ENCODE measurements at regions not wholly inside any gene's neighbourhood (a gene's known extent, or its start where the extent isn't known, plus 50 kb on each side); places are given as distances from the start of the nearest gene placed in this dataset.
"Not testable (repeated sequence)": the region's sequence is repeated elsewhere in the genome, so short reads cannot be mapped to it uniquely, and the experiment has no call there.

DNA sequence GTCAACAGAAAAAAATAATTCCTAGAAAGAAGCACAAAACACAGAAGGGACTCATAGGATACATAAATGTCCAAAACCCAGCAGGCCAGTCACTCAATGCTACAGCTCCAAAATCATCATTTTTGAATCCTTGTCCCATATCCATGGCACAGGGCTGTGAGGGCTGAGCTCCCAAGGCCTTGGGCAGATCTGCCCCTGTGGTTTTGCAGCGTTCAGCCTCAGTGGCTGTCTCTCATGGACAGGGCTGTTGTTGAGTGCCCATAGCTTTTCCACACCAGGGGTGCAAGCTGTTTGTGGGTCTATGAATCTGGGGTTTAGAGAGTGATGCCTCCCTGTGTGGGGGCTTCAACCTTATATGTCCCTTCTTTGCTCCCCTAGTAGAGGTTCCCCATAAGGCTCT, 243.2 kb downstream of the CWH43 start:
- DNase-seq, result not testable (repeated sequence)

DNA sequence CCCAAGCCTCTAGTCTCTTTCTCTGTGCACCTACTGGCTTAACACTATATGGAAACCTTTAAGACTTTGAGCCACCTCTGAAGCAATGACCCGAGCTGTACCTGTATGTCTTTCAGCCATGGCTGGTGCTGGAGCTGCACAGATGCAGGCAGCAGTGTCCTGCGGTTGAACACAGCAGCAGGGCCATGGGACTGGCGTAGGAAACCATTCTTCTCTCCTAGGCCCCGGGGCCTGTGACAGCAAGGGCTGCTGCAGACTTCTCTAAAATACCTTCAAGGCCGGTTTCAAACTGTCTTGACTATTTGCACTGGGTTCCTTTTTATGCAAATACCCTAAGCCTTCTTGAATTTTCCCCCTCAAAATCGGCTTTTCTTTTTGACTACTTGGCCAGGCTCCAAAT, 243.6 kb downstream of the CWH43 start:
- DNase-seq, result not testable (repeated sequence)

DNA sequence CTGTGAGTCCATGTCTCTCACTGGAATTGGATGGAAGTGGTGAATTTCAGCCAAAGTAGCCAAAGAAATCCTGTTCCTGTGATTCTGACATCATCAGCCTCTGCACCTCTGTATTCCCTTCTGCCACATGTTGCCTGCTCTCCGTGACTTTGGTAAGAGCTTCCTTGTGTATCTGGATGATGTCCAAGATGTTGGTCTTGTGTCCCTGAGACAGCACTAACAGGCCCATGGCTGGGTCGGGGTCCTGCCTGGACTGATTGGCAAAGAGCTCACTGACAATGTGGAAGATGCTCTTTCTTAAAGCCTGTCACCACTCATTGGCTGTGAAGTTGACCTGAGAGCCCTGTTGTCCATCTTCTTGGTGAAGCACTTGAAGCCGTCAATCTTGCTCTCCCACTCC, 247.3 kb downstream of the CWH43 start:
- not testable (repeated sequence) for DNase-seq

DNA sequence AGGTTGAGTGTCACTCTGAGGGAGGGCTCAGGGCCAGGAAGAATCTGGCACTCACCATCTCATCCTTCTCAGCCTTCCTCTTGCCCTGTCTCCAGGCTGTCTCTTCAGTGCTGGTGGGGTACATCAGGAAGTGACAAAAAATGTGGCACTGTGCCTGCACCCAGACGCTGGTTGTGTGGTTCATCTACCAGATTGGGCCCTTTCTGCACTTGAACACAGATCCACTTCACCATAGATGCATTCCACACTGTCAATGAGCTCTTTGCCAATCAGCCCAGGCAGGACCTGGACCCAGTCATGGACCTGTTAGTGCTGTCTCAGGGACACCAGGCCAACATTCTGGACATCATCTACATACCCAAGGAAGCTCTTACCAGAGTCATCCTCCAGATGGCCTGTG, 247.7 kb downstream of the CWH43 start:
- not testable (repeated sequence) for DNase-seq

DNA sequence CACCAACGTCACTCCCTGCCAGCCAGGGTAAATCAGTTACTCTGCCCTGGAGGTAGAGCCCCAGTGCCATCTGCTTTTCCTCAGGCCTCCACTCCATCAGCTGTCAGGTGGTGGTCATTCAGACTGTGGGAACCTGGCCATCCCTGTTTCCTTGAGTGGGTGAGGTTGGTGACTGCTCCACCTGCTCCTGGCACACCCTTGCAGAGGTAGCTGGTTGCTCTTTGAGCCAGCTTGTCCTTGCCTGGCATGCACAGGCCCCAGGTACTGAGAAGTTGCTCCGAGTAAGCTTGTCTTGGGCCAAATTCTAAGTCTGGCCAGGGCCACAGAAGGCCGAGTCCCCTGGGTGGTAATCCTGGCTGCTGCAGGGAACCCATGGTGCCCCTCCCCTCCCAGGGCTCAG, 248.3 kb downstream of the CWH43 start:
- DNase-seq, result not testable (repeated sequence)

DNA sequence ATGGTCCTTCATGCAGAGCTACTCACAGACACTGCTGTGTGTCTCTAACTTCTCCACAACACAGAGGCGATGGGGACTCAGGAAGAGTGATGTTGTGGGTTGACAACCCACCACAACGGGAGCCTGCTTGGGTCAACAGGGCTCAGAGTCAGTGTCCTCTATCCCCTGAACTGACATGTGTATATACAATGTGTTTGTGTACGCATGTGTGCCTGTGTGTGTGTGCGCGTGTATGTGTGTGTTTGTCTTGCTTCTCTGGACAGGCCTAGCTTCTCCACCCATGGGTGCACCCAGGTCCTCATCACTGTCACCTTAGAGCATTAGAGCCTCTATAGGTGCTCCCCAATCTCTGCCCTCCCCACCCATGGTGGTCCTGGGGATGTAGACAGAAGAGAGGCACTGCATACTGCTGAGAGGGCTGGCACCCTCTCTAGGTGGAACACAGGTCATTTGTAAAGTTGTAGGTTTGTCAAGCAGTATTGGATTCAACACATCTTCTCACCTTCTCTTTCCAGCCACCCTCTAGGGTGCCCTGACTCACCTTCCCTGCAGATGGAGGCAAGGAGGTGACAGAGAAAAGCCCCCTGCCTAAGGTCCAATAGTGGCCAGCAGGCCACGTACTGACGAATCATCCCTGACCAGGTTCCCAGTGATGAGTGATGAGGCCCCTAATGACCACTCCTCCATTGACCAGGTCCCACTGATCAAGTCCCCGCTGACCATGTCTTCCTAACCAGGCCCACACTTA, 249.5 kb downstream of the CWH43 start:
- DNase-seq, result not testable (repeated sequence)

DNA sequence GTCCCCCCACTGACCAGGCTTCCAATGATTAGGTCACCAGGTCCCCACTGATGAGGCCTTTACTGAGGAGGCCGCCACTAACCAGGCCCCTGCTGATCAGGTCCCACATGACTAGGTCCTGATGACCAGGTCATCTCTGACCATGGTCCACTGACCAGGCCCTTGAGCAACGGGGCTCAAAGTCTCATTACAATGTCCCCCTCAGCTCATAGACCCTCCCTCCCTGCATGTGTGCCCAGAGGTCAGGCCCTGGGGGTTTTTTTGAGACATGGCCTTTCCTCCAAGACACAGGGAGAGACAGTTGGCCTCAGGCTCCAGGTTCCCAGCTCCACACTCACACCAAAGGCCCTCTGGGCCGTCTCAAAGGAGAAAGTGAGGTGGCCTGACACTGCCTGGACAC, 250.4 kb downstream of the CWH43 start:
- DNase-seq, result not testable (repeated sequence)

DNA sequence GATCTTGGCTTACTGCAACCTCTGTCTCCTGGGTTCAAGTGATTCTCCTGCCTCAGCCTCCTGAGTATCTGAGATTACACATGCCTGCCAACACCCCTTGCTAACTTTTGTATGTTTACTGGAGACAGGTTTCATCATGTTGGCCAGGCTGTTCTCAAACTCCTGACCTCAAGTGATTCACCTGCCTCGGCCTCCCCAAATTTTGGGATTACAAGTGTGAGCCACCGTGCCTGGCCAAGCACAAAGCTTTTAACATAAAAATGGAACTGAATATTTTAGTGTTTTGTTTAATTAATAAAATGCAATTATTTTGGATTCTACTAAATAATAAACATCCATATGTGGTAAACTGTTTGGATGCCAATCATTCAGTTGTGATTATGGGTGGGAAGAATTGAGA, 255.2 kb downstream of the CWH43 start:
- not testable (repeated sequence) for DNase-seq

DNA sequence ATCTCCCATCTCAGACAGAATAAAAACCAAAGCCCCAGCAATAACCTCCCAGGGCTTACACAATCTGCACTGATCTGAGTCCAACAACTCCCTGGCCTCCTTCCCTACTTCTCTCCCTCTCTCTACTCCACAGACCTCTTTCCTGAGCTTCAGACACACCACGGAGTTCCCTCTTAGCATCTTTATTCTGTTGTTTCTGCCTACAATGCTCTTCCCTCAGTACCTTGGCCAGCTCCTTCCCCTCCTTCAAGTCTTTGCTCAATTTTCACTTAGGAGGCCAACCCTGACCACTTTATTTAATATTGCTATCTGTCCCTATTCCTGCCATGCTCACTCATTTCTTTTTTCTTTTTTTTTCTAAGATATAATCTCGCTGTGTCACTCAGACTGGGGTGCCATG, 276.7 kb downstream of the CWH43 start:
- DNase-seq, result not testable (repeated sequence)

DNA sequence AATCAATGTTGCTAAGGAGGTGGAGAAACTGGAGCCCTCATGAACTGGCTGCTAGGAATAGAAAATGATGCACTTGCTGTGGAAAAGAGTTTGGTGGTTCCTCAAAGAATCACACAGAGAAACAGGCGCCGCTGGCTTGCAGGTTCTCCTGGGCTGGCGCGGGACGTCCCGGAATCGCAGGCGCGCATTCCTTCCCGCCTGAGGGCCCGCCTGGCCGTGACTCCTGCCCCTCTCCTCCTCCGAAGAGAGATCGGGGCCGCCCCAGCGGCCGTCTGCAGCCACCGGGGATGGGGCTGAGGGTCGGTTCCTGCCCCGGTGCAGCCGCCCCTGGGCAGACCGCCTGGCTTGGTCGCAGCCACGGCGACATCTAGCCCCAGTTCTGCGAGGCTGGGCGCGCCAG, 284.4 kb downstream of the CWH43 start:
- not testable (repeated sequence) for DNase-seq

DNA sequence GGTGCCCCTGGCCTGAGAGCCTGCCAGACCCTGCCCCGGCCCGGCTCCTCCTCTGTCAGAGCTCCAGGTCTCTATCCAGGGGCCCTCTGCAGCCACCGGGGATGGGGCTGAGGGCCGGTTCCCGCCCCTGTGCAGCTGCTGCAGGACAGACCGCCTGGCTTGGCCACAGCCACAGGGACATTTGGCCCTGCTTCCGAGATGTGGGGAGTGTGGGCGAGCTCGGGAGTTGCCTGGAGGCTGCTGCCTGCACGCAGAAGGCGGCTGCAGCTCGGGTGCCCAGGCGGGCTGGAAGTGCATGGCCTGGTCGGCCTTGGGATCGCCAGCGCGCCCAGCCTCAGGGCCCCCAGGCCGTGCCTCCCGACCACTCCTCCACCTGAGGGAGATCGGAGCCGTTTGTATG, 284.8 kb downstream of the CWH43 start:
- not testable (repeated sequence) for DNase-seq

DNA sequence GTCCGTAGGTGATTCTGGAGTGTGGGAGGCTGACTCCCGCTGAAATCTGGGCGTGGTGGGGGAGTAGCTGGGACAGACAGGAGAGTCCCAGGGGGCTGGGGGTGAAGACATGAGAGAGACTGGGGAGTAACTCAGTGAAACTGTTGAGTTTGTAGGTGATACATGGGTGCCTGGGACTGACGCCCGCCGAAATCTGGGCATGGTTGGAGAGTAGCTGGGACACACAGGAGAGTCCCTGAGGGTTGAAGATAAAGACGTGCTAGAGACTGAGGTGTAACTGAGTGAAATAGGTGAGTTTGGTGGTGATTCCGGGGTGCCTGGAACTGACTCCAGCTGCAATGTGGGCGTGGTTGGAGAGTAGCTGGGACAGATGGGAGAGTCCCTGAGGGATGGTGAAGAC, 299.8 kb downstream of the CWH43 start:
- DNase-seq, result not testable (repeated sequence)

DNA sequence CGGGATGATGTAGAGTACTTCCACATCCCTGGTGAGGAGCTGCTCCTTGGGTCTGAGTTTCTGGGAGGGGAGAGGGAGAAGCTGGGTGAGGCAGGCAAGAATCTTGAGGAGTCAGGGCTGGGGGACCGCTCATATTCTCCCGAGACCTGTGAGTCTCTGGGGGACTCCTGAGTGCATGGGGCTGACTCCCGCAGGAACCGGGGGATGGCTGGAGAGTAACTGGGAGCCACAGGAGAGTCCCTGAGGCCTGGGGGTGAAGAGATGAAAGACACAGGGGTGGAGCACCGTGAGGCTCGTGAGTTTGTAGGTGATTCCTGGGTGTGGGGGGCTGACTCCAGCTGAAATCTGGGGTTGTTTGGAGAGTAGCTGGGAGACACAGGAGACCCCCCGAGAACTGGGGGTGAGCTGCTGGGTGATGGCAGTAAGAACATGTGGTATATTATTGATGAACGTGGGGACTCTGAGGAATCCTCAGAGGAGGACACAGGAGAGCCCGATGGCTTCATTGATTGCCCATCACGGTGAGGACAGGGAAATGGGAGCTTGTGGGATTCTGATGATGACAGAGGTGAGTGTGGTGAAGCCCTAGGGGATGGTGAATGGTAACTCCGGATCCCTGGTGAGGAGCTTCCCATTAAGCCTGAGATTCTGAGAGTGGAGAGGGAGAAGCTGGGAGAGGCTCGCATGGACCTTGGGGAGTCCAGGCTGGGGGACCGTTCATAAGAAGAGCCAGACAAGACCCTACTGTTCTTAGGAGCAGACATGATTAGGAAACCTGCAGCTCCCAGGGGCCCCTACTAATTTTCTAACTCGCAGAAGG, 301.1 kb downstream of the CWH43 start:
- DNase-seq, result not testable (repeated sequence)

DNA sequence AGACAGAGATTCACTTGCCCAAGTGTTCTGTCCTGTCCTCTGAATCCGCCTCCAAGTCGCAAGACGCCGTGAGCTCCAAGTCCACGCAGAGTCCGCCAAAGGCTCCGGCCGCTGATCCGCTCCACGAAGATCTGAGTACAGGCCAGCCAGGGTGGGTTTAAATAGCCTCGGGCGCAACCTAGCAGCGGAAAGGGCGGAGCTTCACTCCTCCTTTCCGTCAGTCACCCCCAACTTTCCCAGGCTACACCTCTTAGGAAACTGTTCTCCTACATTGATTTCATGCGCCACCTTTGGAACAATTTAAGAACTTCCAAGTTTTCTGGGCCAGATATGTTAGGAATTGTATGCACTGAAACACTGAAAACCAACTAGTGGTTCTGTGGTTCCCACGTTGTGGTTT, 301.8 kb downstream of the CWH43 start:
- DNase-seq, result not testable (repeated sequence)

DNA sequence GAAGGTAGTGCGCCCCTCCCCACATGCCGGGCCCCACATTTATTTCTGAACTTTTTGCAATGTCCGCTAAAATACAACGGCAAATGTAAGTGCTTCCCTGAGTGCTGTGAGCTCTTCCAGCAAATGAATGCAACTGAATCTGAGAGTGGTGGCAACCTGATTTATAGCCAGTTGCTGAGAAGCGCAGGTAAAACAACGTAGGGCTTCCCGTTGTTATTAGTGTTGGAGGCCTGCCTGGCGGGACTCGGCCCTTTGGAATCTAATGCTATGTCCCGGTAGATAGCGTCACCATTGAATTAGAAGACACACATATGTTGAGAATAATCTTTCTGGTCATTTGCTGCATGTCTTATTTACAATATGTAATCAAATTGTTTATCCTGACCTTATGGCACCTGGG, 302.7 kb downstream of the CWH43 start:
- not testable (repeated sequence) for DNase-seq

DNA sequence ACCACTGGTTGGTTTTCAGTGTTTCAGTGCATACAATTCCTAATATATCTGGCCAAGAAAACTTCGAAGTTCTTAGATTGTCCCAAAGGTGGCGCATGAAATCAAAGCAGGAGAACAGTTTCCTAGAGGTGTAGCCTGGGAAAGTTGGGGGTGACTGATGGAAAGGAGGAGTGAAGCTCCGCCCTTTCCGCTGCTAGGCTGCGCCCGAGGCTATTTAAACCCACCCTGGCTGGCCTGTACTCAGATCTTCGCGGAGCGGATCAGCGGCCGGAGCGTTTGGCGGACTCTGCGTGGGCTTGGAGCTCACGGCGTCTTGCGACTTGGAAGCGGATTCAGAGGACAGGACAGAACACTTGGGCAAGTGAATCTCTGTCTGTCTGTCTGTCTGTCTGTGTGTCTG, 328.7 kb downstream of the CWH43 start:
- not testable (repeated sequence) for DNase-seq

DNA sequence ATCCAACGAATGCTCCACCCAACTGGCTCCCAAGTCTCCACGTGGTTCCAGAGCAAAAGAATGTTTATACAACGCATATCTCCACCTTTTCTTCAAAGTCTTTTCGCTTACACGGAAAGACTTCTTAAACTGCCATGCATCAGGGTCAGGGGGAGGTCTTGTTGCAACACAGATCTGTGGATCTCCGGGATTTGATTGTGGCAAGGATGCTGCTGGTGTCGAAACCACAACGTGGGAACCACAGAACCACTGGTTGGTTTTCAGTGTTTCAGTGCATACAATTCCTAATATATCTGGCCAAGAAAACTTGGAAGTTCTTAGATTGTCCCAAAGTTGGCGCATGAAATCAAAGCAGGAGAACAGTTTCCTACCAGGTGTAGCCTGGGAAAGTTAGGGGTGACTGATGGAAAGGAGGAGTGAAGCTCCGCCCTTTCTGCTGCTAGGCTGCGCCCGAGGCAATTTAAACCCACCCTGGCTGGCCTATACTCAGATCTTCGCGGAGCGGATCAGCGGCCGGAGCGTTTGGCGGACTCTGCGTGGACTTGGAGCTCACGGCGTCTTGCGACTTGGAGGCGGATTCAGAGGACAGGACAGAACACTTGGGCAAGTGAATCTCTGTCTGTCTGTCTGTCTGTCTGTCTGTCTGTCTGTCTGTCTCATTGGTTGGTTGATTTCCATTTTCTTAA, 334.8 kb downstream of the CWH43 start:
- DNase-seq, result not testable (repeated sequence)

DNA sequence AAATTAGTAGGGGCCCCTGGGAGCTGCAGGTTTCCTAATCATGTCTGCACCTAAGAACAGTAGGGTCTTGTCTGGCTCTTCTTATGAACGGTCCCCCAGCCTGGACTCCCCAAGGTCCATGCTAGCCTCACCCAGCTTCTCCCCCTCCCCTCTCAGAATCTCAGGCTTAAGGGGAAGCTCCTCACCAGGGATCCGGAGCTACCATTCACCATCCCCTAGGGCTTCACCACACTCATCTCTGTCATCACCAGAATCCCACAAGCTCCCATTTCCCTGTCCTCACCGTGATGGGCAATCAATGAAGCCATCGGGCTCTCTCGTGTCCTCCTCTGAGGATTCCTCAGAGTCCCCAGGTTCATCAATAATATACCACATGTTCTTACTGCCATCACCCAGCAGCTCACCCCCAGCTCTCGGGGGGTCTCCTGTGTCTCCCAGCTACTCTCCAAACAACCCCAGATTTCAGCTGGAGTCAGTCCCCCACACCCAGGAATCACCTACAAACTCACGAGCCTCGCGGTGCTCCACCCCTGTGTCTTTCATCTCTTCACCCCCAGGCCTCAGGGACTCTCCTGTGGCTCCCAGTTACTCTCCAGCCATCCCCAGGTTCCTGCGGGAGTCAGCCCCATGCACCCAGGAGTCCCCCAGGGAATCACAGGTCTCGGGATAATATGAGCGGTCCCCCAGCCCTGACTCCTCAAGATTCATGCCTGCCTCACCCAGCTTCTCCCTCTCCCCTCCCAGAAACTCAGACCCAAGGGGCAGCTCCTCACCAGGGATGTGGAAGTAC, 335.6 kb downstream of the CWH43 start:
- DNase-seq, result not testable (repeated sequence)

DNA sequence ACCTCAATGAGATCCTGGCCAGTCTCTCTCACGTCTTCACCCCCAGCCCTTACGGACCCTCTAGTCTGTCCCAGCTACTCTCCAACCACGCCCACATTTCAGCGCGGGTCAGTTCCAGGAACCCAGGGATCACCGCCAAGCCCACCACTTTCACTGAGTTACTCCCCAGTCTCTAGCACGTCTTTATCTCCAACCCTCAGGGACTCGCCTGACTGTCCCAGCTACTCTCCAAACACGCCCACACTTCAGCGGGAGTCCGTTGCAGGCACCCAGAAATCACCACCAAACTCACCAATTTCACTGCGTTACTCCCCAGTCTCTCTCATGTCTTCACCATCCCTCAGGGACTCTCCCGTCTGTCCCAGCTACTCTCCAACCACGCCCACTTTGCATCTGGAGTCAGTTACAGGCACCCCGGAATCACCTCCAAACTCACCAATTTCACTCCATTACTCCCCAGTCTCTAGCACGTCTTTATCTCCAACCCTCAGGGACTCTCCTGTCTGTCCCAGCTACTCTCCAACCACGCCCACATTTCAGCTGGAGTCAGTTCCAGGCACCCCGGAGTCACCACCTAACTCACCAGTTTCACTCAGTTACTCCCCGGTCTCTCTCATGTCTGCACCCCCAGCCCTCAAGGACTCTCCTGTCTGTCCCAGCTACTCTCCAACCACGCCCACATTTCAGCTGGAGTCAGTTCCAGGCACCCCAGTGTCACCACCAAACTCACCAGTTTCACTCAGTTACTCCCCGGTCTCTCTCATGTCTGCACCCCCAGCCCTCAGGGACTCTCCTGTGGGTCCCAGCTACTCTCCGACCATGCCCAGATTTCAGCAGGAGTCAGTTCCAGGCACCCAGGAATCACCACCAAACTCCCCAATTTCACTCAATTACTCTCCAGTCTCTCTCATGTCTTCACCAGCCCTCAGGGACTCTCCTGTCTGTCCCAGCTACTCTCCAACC, 336.8 kb downstream of the CWH43 start:
- not testable (repeated sequence) for DNase-seq

DNA sequence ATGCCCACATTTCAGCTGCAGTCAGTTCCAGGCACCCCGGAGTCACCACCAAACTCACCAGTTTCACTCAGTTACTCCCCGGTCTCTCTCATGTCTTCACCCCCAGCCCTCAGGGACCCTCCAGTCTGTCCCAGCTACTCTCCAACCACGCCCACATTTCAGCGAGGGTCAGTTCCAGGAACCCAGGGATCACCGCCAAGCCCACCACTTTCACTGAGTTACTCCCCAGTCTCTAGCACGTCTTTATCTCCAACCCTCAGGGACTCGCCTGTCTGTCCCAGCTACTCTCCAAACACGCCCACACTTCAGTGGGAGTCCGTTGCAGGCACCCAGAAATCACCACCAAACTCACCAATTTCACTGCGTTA, 337.5 kb downstream of the CWH43 start:
- DNase-seq, result not testable (repeated sequence)

Measured in stimulated activated CD4-positive, alpha-beta T cell treated with anti-CD3 and anti-CD28 coated beads, Interleukin-4, amount 100 ng/mL, for 4 hours (primary cell).